SK-N-SH (cell line): ENCODE measurements at regions not wholly inside any gene's neighbourhood (a gene's known extent, or its start where the extent isn't known, plus 50 kb on each side); places are given as distances from the start of the nearest gene placed in this dataset.

ENCODE experiments used
- CTCF ChIA-PET: fragments of 300-600, 350-600 bp; formaldehyde crosslinking; extraction: SDS; loops from one replicate; lab custom pipeline; 2021; lab: Yijun Ruan, JAX
- POLR2A ChIA-PET: fragments of 350-600 bp; sonication (Branson Sonifier 250); formaldehyde crosslinking; extraction: SDS; loops from one replicate; lab custom pipeline; 2020; ENCODE audit warnings: antibody characterized with exemption, inconsistent platforms; lab: Yijun Ruan, JAX
- DNase-seq: peaks from one replicate; pipeline ENCODE4 v3.0.0; 2012
- H2AFZ ChIP-seq: fragments of 200-600 bp; sonication (generic); 2 replicates; pipeline ENCODE4 v1.8.1; 2016; ENCODE audit warnings: antibody characterized with exemption, mild to moderate bottlenecking, low read depth
- H3F3A ChIP-seq: fragments of 200-600 bp; sonication (generic); replicated peaks from 2 replicates; pipeline ENCODE3; 2016; ENCODE audit warnings: antibody characterized with exemption, mild to moderate bottlenecking; ENCODE audit not compliant: insufficient read depth
- H3K27ac ChIP-seq, 2 experiments: fragments of 200-500 bp in 1 of 2; fragments of 200-600 bp in 1 of 2; sonication (Bioruptor generic) in 1 of 2; sonication (generic), shearing (Covaris generic) in 1 of 2; 2 replicates each; pipeline versions ENCODE4 v1.5.1 to v1.6.1; 2014 to 2016; ENCODE audit warnings: low read depth in 2 of 2, inconsistent platforms in 1 of 2, low read length in 1 of 2, mild to moderate bottlenecking in 1 of 2, mixed read lengths in 1 of 2
- H3K27me3 ChIP-seq: fragments of 200-600 bp; sonication (generic), shearing (Covaris generic); 2 replicates; pipeline ENCODE4 v1.6.1; 2016; ENCODE audit warnings: mixed run types; ENCODE audit not compliant: insufficient read depth
- H3K36me3 ChIP-seq, 2 experiments: fragments of 200-500 bp in 1 of 2; fragments of 200-600 bp in 1 of 2; sonication (Bioruptor generic) in 1 of 2; sonication (generic) in 1 of 2; replicated peaks in 1 of 2; 2 replicates each; pipeline versions ENCODE3 to v1.5.1; 2014 to 2016; ENCODE audit warnings: low read length in 1 of 2, mild to moderate bottlenecking in 1 of 2; ENCODE audit not compliant: insufficient read depth in 2 of 2, control insufficient read depth in 1 of 2
- H3K4me1 ChIP-seq, 2 experiments: fragments of 200-500 bp in 1 of 2; fragments of 200-600 bp in 1 of 2; sonication (Bioruptor generic) in 1 of 2; sonication (generic), shearing (Covaris generic) in 1 of 2; 2 replicates each; pipeline versions ENCODE4 v1.5.1 to v1.6.1; 2014 to 2016; ENCODE audit warnings: low read depth in 1 of 2, low read length in 1 of 2, mixed run types in 1 of 2; ENCODE audit not compliant: insufficient read depth in 2 of 2, control insufficient read depth in 1 of 2
- H3K4me2 ChIP-seq: fragments of 200-600 bp; sonication (generic), shearing (Covaris generic); 2 replicates; pipeline ENCODE4 v1.6.1; 2017; ENCODE audit warnings: mixed run types
- H3K4me3 ChIP-seq, 2 experiments: fragments of 200-500 bp in 1 of 2; fragments of 200-600 bp in 1 of 2; sonication (Bioruptor generic) in 1 of 2; sonication (generic), shearing (Covaris generic) in 1 of 2; 2 replicates each; pipeline versions ENCODE4 v1.5.1 to v1.8.1; 2014 to 2016; ENCODE audit warnings: low read depth in 2 of 2, inconsistent platforms in 1 of 2, low read length in 1 of 2, mild to moderate bottlenecking in 1 of 2, mixed read lengths in 1 of 2, moderate library complexity in 1 of 2
- H3K79me2 ChIP-seq: fragments of 200-600 bp; sonication (generic); 2 replicates; pipeline ENCODE4 v1.8.1; 2017; ENCODE audit warnings: mild to moderate bottlenecking; ENCODE audit not compliant: insufficient read depth
- H3K9ac ChIP-seq: fragments of 200-600 bp; sonication (generic); 2 replicates; pipeline ENCODE4 v1.6.1; 2017; ENCODE audit warnings: mixed run types
- H3K9me2 ChIP-seq: fragments of 200-600 bp; sonication (generic); 2 replicates; pipeline ENCODE4 v1.6.1; 2017; ENCODE audit warnings: mixed run types
- H3K9me3 ChIP-seq: fragments of 200-600 bp; sonication (generic); 2 replicates; pipeline ENCODE4 v1.6.1; 2017; ENCODE audit warnings: mixed run types, mild to moderate bottlenecking, moderate library complexity
- H4K20me1 ChIP-seq: fragments of 200-600 bp; sonication (generic); 2 replicates; pipeline ENCODE4 v1.6.1; 2017; ENCODE audit warnings: mild to moderate bottlenecking, mixed run types; ENCODE audit not compliant: insufficient read depth
- CHD2 ChIP-seq: fragments of 150-350 bp; IDR thresholded peaks from 2 replicates; pipeline ENCODE4 v1.6.1; 2018; ENCODE audit warnings: low read length; ENCODE audit not compliant: partially characterized antibody
- ELF1 ChIP-seq: IDR thresholded peaks from 2 replicates; pipeline ENCODE4 v1.4.0; 2012
- EP300 ChIP-seq, 2 experiments: IDR thresholded peaks; 2 replicates each; pipeline versions ENCODE4 v1.4.0 to v1.6.1; 2012; ENCODE audit warnings: borderline replicate concordance in 1 of 2, low read depth in 1 of 2, low read length in 1 of 2
- FOSL2 ChIP-seq: IDR thresholded peaks from 2 replicates; pipeline ENCODE4 v1.4.0; 2012; ENCODE audit warnings: low read depth, mild to moderate bottlenecking, moderate library complexity, borderline replicate concordance
- JUND ChIP-seq: IDR thresholded peaks from 2 replicates; pipeline ENCODE4 v1.4.0; 2012
- MEF2A ChIP-seq: IDR thresholded peaks from 2 replicates; pipeline ENCODE4 v1.4.0; 2012; ENCODE audit warnings: low read depth, borderline replicate concordance
- NFIC ChIP-seq: IDR thresholded peaks from 2 replicates; pipeline ENCODE4 v1.4.0; 2012; ENCODE audit warnings: borderline replicate concordance
- NRF1 ChIP-seq: IDR thresholded peaks from 2 replicates; pipeline ENCODE4 v1.6.1; 2012; ENCODE audit warnings: low read depth, mild to moderate bottlenecking, low read length
- RCOR1 ChIP-seq: fragments of 150-350 bp; IDR thresholded peaks from 2 replicates; pipeline ENCODE4 v1.6.1; 2017; ENCODE audit warnings: antibody characterized with exemption, low read length
- REST ChIP-seq: IDR thresholded peaks from 2 replicates; pipeline ENCODE4 v1.6.1; 2012; ENCODE audit warnings: mild to moderate bottlenecking, low read depth, low read length, moderate library complexity
- RFX5 ChIP-seq: IDR thresholded peaks from 2 replicates; pipeline ENCODE4 v1.6.1; 2012; ENCODE audit warnings: mild to moderate bottlenecking, improper control_type of control experiment, low read length
- RXRA ChIP-seq: IDR thresholded peaks from 2 replicates; pipeline ENCODE4 v1.4.0; 2012; ENCODE audit warnings: low read depth, mild to moderate bottlenecking, borderline replicate concordance
- SMC3 ChIP-seq: IDR thresholded peaks from 2 replicates; pipeline ENCODE4 v1.6.1; 2012; ENCODE audit warnings: low read depth, low read length, improper control_type of control experiment
- TCF12 ChIP-seq: IDR thresholded peaks from 2 replicates; pipeline ENCODE4 v1.4.0; 2012
- USF1 ChIP-seq: IDR thresholded peaks from 2 replicates; pipeline ENCODE4 v1.4.0; 2012; ENCODE audit warnings: low read depth, borderline replicate concordance
- WGBS: methylation state at CpG from one replicate; pipeline ENCODE4 v1.1.6; 2017; ENCODE audit warnings: low lambda C conversion rate; 5-methylcytosine and 5-hydroxymethylcytosine counted together

- no peak overlapping the region for H3K4me2 ChIP-seq
- no peak overlapping the region for H2AFZ ChIP-seq
- no peaks in the 10 kb centered on the region for H3K9me2 ChIP-seq
- H3K4me1 ChIP-seq = peaks cover 0 to 4% of the 10 kb centered on the region in 2 experiments; a peak in 2 of 4 replicates
- H3K27ac ChIP-seq = no peak overlapping the region
- no peaks in the 10 kb centered on the region for H3K9me3 ChIP-seq
- DNase-seq = no peak
- ChIA-PET CTCF (interaction anchor here (1.3 to 3.6 kb wide), 2 partner anchors 8 to 566 kb away, joined by 3 to 18 read pairs; no protein-coding TSS in a partner anchor), POLR2A (no interaction called here)
- H3K9ac ChIP-seq = no peak overlapping the region
- no peak overlapping the region for H3K4me3 ChIP-seq
- no peaks in the 10 kb centered on the region for H3K79me2 ChIP-seq
- no peaks in the 10 kb centered on the region for H4K20me1 ChIP-seq
- H3K27me3 ChIP-seq = no peaks in the 10 kb centered on the region
- 61% methylated on average over 2 of the region's 2 CpGs for WGBS
- no peaks in the 10 kb centered on the region for H3K36me3 ChIP-seq
- no peak for TF ChIP-seq RXRA
- no peak for TF ChIP-seq ELF1
- TF ChIP-seq JUND = no peak
- TF ChIP-seq SMC3 = no peak
- TF ChIP-seq REST = no peak
- no peak for TF ChIP-seq NFIC
- no peak for TF ChIP-seq RCOR1
- no peak for TF ChIP-seq MEF2A
- no peak for TF ChIP-seq USF1
- TF ChIP-seq CHD2 = no peak
- TF ChIP-seq NRF1 = no peak
- no peak for TF ChIP-seq FOSL2
- no peak for TF ChIP-seq RFX5
- TF ChIP-seq EP300 (IDR thresholded peaks at IDR 0.05; ENCODE audit: borderline replicate concordance in 1 of 2, low read depth in 1 of 2, low read length in 1 of 2) = no peak
- no peak for TF ChIP-seq TCF12
- no peaks in the 10 kb centered on the region for H3F3A ChIP-seq
Observed at GRCh38 chr2:168355121-168355520, 101.0 kb upstream of the CERS6 start.
